ENCODE measurements at regions not wholly inside any gene's neighbourhood (a gene's known extent, or its start where the extent isn't known, plus 50 kb on each side); places are given as distances from the start of the nearest gene placed in this dataset.

DNA sequence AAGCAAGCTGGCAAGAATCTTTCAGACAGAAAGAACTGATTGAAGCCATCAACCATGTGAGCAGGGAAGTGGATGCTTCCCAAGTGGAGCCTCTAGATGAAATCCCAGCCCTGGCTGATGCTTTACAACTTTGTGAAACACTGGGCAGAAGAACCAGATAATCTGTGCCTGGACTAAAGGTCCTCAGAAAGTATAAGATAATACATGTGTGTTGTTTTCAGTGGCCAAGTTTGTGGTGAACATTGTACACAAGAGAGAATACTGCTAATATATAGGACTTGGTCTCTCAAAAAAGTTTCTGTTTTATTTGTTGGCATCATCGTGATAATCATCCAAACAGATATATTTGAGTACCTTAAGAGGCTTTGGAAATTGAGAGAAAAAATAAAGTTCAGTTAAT, 1367.8 kb upstream of the IGFBP7 start:
- TF ChIP-seq TCF4 (CRISPR knock-in tag; IDR thresholded peaks at IDR 0.05; ENCODE audit: borderline replicate concordance) (no peak), ZFP3 (CRISPR knock-in tag; IDR thresholded peaks at IDR 0.05) (no peak), SNAI2 (CRISPR knock-in tag; IDR thresholded peaks at IDR 0.05) (no peak)
- TF ChIP-seq, protein P1, sequence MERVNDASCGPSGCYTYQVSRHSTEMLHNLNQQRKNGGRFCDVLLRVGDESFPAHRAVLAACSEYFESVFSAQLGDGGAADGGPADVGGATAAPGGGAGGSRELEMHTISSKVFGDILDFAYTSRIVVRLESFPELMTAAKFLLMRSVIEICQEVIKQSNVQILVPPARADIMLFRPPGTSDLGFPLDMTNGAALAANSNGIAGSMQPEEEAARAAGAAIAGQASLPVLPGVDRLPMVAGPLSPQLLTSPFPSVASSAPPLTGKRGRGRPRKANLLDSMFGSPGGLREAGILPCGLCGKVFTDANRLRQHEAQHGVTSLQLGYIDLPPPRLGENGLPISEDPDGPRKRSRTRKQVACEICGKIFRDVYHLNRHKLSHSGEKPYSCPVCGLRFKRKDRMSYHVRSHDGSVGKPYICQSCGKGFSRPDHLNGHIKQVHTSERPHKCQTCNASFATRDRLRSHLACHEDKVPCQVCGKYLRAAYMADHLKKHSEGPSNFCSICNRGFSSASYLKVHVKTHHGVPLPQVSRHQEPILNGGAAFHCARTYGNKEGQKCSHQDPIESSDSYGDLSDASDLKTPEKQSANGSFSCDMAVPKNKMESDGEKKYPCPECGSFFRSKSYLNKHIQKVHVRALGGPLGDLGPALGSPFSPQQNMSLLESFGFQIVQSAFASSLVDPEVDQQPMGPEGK (CRISPR knock-in tag; IDR thresholded peaks at IDR 0.05; ENCODE audit: borderline replicate concordance): no peak

All from SK-N-SH treated with all-trans-retinoic acid at 6 μM for 48 hours (cell line).